Type B pancreatic cell (in vitro differentiated cells): ENCODE measurements at regions not wholly inside any gene's neighbourhood (a gene's known extent, or its start where the extent isn't known, plus 50 kb on each side); places are given as distances from the start of the nearest gene placed in this dataset.

Experiments used
- DNase-seq: peaks from one replicate; pipeline ENCODE4 v3.0.0; 2021; ENCODE audit warnings: mixed read lengths; ENCODE audit not compliant: unreplicated experiment; ENCODE audit errors: extremely low spot score
- H3K27ac Mint-ChIP-seq: 2 replicates; pipeline ENCODE4 v1.8.0; 2021; ENCODE audit warnings: mild to moderate bottlenecking, mixed read lengths
- H3K27me3 Mint-ChIP-seq: 2 replicates; pipeline ENCODE4 v1.8.0; 2021; ENCODE audit warnings: mixed read lengths
- H3K36me3 Mint-ChIP-seq: 2 replicates; pipeline ENCODE4 v1.8.0; 2021; ENCODE audit warnings: mixed read lengths
- H3K4me1 Mint-ChIP-seq: one replicate; pipeline ENCODE4 v1.8.0; 2021; ENCODE audit warnings: mixed read lengths; ENCODE audit not compliant: unreplicated experiment
- H3K4me3 Mint-ChIP-seq: 2 replicates; pipeline ENCODE4 v1.8.0; 2021; ENCODE audit warnings: mild to moderate bottlenecking, mixed read lengths
- H3K9me3 Mint-ChIP-seq: 2 replicates; pipeline ENCODE4 v1.8.0; 2021; ENCODE audit warnings: mixed read lengths
- CTCF ChIP-seq: fragments of 200-600 bp; sonication (generic); conservative IDR thresholded peaks from 2 replicates; pipeline ENCODE4 v1.5.0; 2021; ENCODE audit warnings: antibody characterized with exemption, mild to moderate bottlenecking

GRCh38 chr2:238669046-238669445, 178.8 kb upstream of the TWIST2 start:
- Mint-ChIP-seq H3K4me3 (no peak overlapping the region), H3K4me1 (no peaks in the 10 kb centered on the region), H3K36me3 (no peaks in the 10 kb centered on the region), H3K27ac (no peak overlapping the region), H3K9me3 (peaks cover 15% of the 10 kb centered on the region), H3K27me3 (peaks cover 16% of the 10 kb centered on the region)
- no peak for TF ChIP-seq CTCF
- no peak for DNase-seq

- H3K9me3 Mint-ChIP-seq, result peaks cover 13% of the 10 kb centered on the region
- DNase-seq, result no peak
- no peak for TF ChIP-seq CTCF
- peaks cover 16% of the 10 kb centered on the region for H3K27me3 Mint-ChIP-seq
- no peak overlapping the region for H3K4me3 Mint-ChIP-seq
- H3K4me1 Mint-ChIP-seq, result no peaks in the 10 kb centered on the region
- no peaks in the 10 kb centered on the region for H3K36me3 Mint-ChIP-seq
- no peak overlapping the region for H3K27ac Mint-ChIP-seq
These were observed 178.3 kb upstream of the TWIST2 start for GRCh38 chr2:238669581-238670080.

- no peaks in the 10 kb centered on the region for H3K4me1 Mint-ChIP-seq
- H3K36me3 Mint-ChIP-seq, result no peaks in the 10 kb centered on the region
- no peak overlapping the region for H3K27ac Mint-ChIP-seq
- peaks cover 16% of the 10 kb centered on the region for H3K27me3 Mint-ChIP-seq
- DNase-seq, result no peak
- TF ChIP-seq CTCF, result no peak
- peaks cover 9% of the 10 kb centered on the region for H3K9me3 Mint-ChIP-seq
- no peak overlapping the region for H3K4me3 Mint-ChIP-seq
These were observed 177.7 kb upstream of the TWIST2 start for GRCh38 chr2:238670111-238670585.

GRCh38 chr2:238682536-238682935, 165.3 kb upstream of the TWIST2 start:
- Mint-ChIP-seq H3K4me1 (peaks cover 5% of the 10 kb centered on the region), H3K36me3 (no peaks in the 10 kb centered on the region), H3K27ac (no peak overlapping the region), H3K27me3 (peaks cover 4% of the 10 kb centered on the region), H3K4me3 (no peak overlapping the region), H3K9me3 (peaks cover 6% of the 10 kb centered on the region)
- no peak for DNase-seq
- TF ChIP-seq CTCF, result no peak

- H3K4me1 Mint-ChIP-seq, result peaks cover 15% of the 10 kb centered on the region
- no peak for DNase-seq
- no peaks in the 10 kb centered on the region for H3K36me3 Mint-ChIP-seq
- peak overlapping the region; percentile 67 for H3K27ac Mint-ChIP-seq
- no peaks in the 10 kb centered on the region for H3K27me3 Mint-ChIP-seq
- H3K9me3 Mint-ChIP-seq, result no peaks in the 10 kb centered on the region
- H3K4me3 Mint-ChIP-seq, result no peak overlapping the region
- TF ChIP-seq CTCF, result no peak
These were observed 163.2 kb upstream of the TWIST2 start for GRCh38 chr2:238684362-238685326.
